Tibial artery (tissue), 4 donors: ENCODE measurements at regions not wholly inside any gene's neighbourhood (a gene's known extent, or its start where the extent isn't known, plus 50 kb on each side); places are given as distances from the start of the nearest gene placed in this dataset.
A peak's percentile ranks its signal among the peaks of the same experiment; 100 is the strongest.

Source experiments
- DNase-seq, 2 donors: peaks; one replicate each; pipeline ENCODE4 v3.0.0-alpha.2; 2019
- H3K27ac ChIP-seq, 2 donors: fragments of 200-600 bp; sonication (generic) in 1 of 2; 1 replicate in 1 of 2; 2 replicates in 1 of 2; pipeline ENCODE4 v1.5.1; 2018 to 2019; ENCODE audit warnings: mild to moderate bottlenecking in 1 of 2
- H3K27me3 ChIP-seq, 2 donors: fragments of 200-600 bp; sonication (generic) in 1 of 2; one replicate each; pipeline versions ENCODE4 v1.5.1 to v1.6.0; 2016 to 2019
- H3K36me3 ChIP-seq, 3 donors: fragments of 200-600 bp; sonication (generic) in 2 of 3; one replicate each; pipeline ENCODE4 v1.5.1; 2016 to 2019; ENCODE audit warnings: mild to moderate bottlenecking in 2 of 3
- H3K4me1 ChIP-seq, 4 donors: fragments of 200-600 bp; sonication (generic) in 2 of 4; 1 replicate in 3 of 4; 2 replicates in 1 of 4; pipeline ENCODE4 v1.5.1; 2016 to 2019
- H3K4me3 ChIP-seq, 2 donors: fragments of 200-600 bp; sonication (generic) in 1 of 2; 1 replicate in 1 of 2; 2 replicates in 1 of 2; pipeline ENCODE4 v1.5.1; 2018 to 2019; ENCODE audit warnings: mild to moderate bottlenecking in 2 of 2
- H3K9me3 ChIP-seq, 3 donors: fragments of 200-600 bp; sonication (generic) in 1 of 3; one replicate each; pipeline ENCODE4 v1.5.1; 2016 to 2019
- intact Hi-C: fragments of 100-400 bp; cut with DNase I; formaldehyde crosslinking; loops from one replicate; pipeline ENCODE4 v1.15.0; 2023; ENCODE audit warnings: low total_unique reads
- TF ChIP-seq, protein P1 (sequence below), 2 experiments: fragments of 200-600 bp in 1 of 2; fragments of 450-650 bp in 1 of 2; IDR thresholded peaks; one replicate each; pipeline ENCODE4 v1.5.1; 2017 to 2019; ENCODE audit warnings: antibody characterized with exemption in 2 of 2, mild to moderate bottlenecking in 1 of 2, moderate library complexity in 1 of 2

DNA sequence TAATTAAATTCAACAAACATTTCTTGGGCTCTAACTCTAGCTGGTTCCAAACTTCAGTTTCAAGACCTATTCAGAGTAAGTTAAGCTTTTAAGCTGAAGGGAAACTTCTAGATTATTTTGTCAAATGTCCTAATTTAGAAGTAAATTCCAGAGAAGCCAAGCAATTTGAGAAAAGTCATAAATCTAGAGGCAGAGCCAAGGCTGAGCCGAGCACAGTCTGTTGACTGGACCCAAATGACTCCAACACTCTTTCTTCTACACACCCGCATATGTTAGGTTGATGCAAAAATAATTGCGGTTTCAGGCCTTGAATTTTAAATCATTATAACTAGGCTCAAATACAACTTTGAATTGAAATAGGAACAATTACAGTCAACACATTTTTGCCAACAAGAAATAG lies 319.7 kb downstream of the NFIB start:
- DNase-seq, result no peak
- Histone ChIP-seq H3K27me3 (no peaks in the 10 kb centered on the region), H3K9me3 (no peaks in the 10 kb centered on the region), H3K36me3 (no peaks in the 10 kb centered on the region), H3K4me3 (no peak overlapping the region), H3K27ac (peak overlapping the region; percentile 65 to 75), H3K4me1 (peaks cover 0 to 49% (median 23%) of the 10 kb centered on the region in 4 donors)
- TF ChIP-seq, protein P1, sequence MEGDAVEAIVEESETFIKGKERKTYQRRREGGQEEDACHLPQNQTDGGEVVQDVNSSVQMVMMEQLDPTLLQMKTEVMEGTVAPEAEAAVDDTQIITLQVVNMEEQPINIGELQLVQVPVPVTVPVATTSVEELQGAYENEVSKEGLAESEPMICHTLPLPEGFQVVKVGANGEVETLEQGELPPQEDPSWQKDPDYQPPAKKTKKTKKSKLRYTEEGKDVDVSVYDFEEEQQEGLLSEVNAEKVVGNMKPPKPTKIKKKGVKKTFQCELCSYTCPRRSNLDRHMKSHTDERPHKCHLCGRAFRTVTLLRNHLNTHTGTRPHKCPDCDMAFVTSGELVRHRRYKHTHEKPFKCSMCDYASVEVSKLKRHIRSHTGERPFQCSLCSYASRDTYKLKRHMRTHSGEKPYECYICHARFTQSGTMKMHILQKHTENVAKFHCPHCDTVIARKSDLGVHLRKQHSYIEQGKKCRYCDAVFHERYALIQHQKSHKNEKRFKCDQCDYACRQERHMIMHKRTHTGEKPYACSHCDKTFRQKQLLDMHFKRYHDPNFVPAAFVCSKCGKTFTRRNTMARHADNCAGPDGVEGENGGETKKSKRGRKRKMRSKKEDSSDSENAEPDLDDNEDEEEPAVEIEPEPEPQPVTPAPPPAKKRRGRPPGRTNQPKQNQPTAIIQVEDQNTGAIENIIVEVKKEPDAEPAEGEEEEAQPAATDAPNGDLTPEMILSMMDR (IDR thresholded peaks at IDR 0.05), result no peak
- intact Hi-C loops, result no loop called here

GRCh38 chr9:13993632-13994185 lies 320.2 kb downstream of the NFIB start:
- DNase-seq, result no peak
- Histone ChIP-seq H3K4me3 (no peak overlapping the region), H3K36me3 (no peaks in the 10 kb centered on the region), H3K9me3 (no peaks in the 10 kb centered on the region), H3K27ac (peak overlapping the region; percentile 65 to 75), H3K27me3 (no peaks in the 10 kb centered on the region), H3K4me1 (peaks cover 0 to 55% (median 23%) of the 10 kb centered on the region in 4 donors)
- intact Hi-C loops, result no loop called here
- TF ChIP-seq, protein P1 (IDR thresholded peaks at IDR 0.05), result no peak

GRCh38 chr9:13992138-13993088 lies 321.5 kb downstream of the NFIB start:
- Histone ChIP-seq H3K36me3 (no peaks in the 10 kb centered on the region), H3K27ac (peak overlapping the region; percentile 65 to 75), H3K27me3 (no peaks in the 10 kb centered on the region), H3K4me3 (no peak overlapping the region), H3K9me3 (no peaks in the 10 kb centered on the region), H3K4me1 (peaks cover 0 to 56% (median 23%) of the 10 kb centered on the region in 4 donors)
- intact Hi-C loops, result no loop called here
- no peak for DNase-seq
- TF ChIP-seq, protein P1 (IDR thresholded peaks at IDR 0.05), result no peak

DNA sequence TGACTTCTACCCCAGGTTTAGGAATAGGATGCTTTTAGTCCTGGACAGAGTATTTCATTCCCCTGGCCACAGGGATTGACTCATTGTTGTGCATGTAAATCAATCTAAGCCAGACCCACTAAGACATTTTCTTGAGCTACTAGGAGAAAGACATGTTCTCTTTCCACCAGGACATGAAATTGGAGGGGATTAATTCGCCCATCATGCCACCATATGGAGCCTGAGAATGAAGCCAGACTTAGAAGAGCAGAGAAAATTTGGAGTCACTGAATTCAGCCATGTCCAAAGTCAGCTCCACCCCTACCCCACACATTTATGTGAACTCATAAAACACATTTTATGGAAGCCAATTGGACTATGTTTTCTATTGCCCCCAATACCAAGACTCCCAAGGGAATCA lies 322.5 kb downstream of the NFIB start:
- TF ChIP-seq, protein P1 (IDR thresholded peaks at IDR 0.05), result no peak
- no peak for DNase-seq
- no peaks in the 10 kb centered on the region for H3K9me3 ChIP-seq
- no peaks in the 10 kb centered on the region for H3K36me3 ChIP-seq
- intact Hi-C loops, result no loop called here
- H3K27me3 ChIP-seq, result no peaks in the 10 kb centered on the region
- H3K27ac ChIP-seq, result peak overlapping the region; percentile 65 to 75
- H3K4me3 ChIP-seq, result no peak overlapping the region
- H3K4me1 ChIP-seq, result peaks cover 0 to 56% (median 23%) of the 10 kb centered on the region in 4 donors

DNA sequence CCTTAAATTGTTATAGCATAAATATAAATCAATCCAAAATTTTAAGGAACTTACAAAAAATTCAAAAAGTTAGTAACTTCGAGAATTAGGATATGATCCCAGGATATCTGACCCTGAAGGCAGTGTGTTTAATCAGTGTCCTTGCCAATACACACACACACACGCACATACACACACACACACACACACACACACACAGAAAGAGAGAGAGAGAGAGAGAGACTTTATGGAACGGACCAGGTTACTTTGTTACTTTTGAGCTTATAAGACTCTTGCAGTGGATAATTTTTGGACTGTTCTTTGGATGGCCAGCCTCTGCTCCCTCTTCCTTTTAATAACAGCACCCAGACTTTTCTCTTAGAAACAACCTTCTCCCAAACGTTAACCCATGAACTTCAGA lies 322.9 kb downstream of the NFIB start:
- no peak overlapping the region for H3K4me3 ChIP-seq
- H3K27me3 ChIP-seq, result no peaks in the 10 kb centered on the region
- H3K27ac ChIP-seq, result peak overlapping the region; percentile 65 to 75
- TF ChIP-seq, protein P1 (IDR thresholded peaks at IDR 0.05), result no peak
- H3K9me3 ChIP-seq, result no peaks in the 10 kb centered on the region
- no peak for DNase-seq
- intact Hi-C loops, result no loop called here
- no peaks in the 10 kb centered on the region for H3K36me3 ChIP-seq
- H3K4me1 ChIP-seq, result peaks cover 0 to 56% (median 23%) of the 10 kb centered on the region in 4 donors
